ENCODE measurements at regions not wholly inside any gene's neighbourhood (a gene's known extent, or its start where the extent isn't known, plus 50 kb on each side); places are given as distances from the start of the nearest gene placed in this dataset.
"Not testable (repeated sequence)": the region's sequence is repeated elsewhere in the genome, so short reads cannot be mapped to it uniquely, and the experiment has no call there.

DNA sequence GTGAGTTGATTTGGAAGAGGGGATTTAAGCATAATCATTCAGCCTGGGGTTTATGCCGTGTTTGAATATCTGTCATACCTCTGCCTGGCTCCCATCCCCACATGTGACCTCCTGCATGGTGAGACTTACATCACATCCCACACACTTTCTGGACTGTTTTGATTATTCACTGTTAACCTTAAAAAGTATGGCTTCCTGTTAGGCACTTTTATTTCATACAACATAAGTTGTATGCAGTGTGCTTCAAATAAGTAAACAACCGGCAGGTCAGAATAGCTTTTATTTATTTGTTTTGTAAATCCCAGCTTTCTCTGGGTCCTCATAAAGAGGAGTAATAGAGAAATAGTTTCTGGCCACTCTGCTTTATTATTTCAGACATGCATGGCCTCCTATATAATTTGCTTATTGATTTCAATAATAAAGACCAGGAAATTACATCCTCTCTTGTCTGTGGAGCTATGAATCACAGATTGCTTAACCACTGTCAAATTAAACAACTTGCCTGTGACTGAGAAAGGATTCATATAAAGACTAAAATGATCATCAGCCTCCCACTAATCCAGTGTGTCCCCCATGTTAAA is 376.8 kb upstream of the ZFP42 start:
- DNase-seq (ENCODE audit: low read depth in 2 of 3, low spot score in 1 of 3): no peak

DNA sequence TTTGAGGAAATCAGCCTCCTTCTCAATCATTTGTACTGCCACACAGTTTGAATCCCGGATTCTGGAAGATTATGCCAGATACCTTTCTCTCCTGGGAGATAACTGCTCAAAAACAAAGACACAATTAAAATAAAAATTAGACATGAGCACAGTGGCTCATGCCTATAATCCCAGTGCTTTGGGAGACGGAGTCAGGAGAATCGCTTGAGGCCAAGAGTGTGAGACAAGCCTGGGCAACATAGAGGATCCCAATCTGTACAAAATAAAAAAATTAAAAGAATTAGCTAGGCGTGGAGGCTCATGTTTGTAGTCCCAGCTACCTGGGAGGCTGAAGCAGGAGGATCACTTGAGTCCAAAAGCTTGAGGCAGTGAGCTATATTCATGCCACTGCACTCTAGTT is 376.3 kb upstream of the ZFP42 start:
- DNase-seq (ENCODE audit: low read depth in 2 of 3, low spot score in 1 of 3): no peak

DNA sequence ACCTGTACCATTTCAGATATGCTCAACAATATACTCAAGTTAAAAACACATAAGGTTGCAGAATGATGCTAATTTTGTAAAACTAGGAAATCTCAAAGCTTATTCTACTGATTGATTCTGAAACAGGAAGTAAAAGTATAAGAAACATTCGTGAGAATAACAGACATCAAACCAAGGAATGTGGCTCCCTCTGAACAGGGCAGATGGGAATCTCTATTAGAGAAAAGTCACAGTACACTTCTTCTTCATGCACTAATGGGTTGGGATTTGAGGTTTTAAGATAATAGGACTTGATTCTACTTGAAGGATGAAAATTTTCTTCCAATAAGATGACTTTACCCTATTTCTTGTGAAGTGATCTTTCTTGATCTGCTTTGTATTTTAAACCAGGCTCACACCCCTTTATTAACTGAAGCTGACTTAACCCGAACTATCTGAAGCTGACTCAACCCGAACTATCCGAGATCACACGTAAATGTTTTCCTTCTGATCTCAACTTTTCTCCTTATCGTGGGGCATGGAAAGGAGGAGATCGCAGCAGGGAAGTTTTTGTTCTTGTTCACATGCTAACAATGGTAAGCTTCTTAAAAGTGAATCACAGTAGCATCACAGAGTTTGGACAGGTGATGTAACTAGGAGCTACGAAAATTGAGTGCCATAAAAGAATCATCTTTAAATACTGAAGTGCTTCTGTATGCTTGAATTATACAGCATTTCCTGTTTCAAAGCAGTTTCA is 363.1 kb upstream of the ZFP42 start:
- DNase-seq (ENCODE audit: low read depth in 2 of 3, low spot score in 1 of 3): no peak

DNA sequence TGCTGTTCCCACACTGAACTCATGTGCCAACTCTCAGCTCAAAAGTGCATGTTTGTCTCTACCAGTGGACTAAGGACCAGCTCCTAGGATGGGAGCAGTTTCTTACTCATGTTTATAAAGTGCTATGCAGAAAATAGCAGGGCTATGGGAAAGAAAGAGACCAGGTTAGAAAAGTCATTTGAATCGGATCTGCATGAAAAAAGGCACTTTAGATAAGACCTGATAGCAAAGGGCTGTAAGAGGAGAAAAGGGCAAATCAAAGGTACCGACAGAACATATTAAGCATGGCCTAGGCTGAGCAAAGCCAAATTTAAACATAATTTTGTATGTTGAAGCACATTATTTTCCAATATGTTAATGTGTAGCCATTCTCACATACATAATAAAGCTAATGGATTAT is 362.3 kb upstream of the ZFP42 start:
- DNase-seq (ENCODE audit: low read depth in 2 of 3, low spot score in 1 of 3): no peak

DNA sequence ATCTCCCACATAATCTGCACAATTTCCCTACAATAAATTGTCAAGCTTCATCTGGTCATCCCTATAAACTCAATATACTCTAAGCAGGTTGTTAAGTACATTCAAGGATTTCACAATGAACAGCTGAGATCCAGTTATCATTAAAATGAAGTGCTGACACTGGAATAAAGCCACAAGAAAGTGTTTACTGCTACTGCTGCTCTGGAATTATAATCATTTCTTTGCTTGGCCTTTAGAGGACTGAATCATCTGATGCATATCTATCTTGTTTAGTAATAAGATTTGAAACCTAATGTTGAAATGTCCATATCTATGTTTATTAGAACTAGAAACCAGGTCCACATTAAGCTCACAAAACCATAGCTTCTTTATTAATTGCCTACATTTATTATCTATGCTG is 338.6 kb upstream of the ZFP42 start:
- DNase-seq (ENCODE audit: low read depth in 2 of 3, low spot score in 1 of 3): no peak

DNA sequence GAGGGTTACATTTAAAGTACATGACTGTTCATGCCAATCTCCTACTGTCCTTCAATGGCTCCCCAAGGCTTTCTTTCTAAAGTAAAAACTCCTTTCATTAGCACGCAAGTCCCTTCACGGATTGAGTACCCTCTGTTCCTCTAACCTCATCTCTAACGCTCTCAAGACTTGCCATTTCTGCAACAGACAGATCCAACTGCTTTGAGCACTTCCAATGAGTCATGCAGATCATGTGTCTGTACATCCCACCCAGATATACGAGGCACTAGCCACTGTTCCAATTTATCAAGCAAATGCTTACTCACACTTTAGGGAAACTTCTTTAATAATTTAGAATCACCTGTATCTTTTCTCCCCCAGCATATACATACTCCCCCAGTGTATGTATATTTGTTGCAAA is 332.5 kb upstream of the ZFP42 start:
- no peak for DNase-seq (ENCODE audit: low read depth in 2 of 3, low spot score in 1 of 3)

DNA sequence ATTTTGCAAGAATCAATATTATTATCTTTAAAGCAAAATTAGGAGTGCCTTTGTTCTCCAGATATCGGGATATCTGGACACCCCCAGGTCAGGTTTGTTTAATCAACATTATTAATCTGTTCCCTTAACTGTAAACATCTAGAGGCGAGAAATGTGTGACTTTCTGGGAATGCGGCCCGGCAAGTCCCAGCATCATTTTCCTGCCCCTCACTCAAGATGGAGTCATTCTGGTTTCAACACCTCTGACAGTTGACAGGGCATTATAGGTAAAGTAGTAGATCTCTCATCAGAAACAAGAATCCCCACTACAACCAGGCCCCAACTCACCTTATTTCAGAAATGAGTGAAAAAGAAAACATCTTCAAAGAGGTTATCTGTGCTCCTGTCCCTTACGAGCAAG is 331.6 kb upstream of the ZFP42 start:
- DNase-seq (ENCODE audit: low read depth in 2 of 3, low spot score in 1 of 3): no peak

DNA sequence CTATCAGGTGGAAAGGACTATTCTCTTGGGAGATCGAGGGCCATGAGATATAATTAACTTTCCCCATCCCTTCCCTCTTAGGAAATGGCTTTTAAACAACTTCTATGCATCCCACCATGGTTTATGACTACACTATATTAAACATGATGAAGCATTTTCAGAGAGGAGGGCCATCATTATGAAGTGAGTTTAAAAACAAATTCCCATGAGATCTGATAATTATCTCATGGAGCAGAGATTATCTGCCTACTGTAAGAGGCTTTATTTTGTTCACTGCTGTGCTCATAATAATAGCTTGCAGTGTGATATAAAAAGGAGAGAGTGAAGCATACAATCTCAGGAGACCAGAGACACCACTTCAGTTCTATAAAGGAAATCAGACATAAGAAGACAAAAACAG is 330.5 kb upstream of the ZFP42 start:
- DNase-seq (ENCODE audit: low read depth in 2 of 3, low spot score in 1 of 3): no peak

DNA sequence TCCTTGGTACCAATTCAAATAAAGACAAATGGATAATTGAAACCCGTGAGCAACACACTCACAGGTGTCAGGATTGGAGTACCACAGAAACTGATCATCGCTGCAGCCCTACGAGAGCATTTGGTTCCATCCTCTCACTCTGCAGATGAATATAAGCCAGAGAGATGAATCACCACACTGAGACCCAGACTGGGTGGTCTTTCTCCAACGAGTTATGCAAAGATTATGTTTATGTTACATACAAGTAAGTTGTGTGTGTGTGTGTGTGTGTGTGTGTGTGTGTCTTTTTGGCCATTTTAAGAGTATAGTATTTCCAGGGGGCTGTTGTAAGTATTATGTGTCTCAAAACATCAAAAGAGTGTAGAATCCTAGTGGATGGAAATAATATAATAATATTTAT is 329.5 kb upstream of the ZFP42 start:
- DNase-seq (ENCODE audit: low read depth in 2 of 3, low spot score in 1 of 3): no peak

DNA sequence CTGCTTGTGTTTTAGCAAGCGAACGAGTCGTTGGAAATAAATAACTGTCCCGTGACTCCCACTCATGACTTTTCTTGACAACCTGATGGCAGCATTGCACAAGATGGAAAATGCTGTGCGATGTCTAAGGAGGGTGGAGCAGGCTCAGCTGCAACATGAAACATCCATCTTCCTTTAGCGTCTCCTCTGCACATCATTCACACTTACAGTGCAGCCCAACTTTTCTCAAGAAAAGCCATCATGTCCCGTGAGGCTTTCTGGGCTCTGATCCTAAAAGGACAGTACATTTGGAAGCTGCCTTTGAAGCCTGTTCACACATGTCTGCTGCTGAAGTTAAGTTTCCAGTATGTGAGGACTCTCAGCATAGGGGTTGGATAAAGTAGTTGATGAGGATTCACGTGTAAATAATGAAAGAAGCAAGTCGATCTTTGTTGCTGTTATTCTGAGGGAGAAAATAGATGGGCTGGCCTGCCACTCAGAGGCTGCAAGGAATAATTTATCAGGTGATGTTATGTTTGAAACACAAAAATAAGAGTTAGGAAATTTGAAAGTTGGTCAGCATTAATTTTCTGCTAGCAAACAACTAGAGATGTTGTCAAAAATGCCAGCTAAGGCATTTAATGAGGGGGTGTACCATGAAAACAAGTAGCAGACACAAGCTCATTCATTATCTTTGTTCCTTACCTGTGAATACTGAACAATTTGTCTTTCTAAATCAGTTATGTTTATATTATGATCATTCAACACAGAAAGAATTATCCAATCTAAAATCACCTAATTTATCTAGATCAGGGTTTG is 328.7 kb upstream of the ZFP42 start:
- no peak for DNase-seq (ENCODE audit: low read depth in 2 of 3, low spot score in 1 of 3)

DNA sequence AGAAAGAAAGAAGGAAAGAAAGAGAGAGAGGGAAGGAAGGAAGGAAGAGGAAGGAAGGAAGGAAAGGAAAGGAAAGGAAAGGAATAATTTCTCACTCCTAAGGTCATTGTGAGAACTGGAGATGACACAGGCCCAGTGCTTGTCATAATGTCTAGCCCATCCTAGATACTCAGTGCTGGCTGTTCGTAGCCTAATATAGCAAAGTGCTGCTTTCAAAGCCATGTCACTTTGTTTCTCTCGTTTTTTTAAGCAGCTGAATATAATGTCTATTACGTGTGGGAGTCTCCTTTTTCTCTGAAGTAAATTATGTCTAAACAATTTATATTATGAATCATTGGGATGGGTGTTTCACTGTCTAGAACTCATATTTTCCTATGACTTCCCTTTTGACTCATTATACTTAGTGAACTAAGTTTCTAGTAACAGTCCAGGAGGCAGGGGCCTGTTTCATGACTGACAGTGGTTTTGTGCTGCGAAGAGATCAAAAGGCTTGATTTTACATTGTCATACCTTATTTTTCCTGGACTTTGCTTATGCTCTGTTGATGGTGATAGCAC is 327.0 kb upstream of the ZFP42 start:
- no peak for DNase-seq (ENCODE audit: low read depth in 2 of 3, low spot score in 1 of 3)

DNA sequence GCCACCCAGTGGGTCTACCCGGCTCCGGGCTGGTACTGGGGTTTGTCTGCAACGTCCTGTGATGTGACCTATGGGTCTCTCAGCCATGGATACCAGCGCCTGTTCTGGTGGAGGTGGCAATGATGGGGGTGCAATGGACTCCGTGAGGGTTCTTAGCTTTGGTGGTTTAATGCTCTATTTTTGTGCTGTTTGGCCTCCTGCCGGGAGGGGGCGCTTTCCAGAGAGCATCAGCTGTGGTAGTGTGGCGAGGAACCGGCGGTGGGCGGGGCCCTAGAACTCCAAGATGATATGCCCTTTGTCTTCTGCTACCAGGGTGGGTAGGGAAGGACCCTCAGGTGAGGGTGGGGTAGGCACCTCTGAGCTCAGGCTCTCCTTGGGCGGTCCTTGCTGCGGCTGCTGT is 324.1 kb upstream of the ZFP42 start:
- not testable (repeated sequence) for DNase-seq (ENCODE audit: low read depth in 2 of 3, low spot score in 1 of 3)

DNA sequence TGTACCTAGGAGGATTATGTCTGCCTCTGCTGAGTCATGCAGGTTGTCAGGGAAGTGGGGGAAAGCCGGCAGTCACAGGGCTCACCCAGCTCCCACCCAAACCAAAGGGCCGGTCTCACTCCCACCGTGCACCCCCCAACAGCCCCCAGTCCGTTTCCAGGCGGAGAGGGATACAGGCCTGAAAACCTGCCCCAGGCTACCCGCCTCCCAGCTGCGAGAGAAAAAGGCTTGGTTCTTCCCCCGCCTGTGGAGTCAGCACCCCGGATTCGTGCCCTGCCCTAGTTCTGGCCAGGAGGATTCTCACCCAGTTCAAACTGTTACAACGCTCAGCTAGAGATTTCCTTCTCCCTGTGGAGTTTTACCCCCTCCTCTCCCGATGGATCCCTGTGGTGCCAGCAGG is 323.6 kb upstream of the ZFP42 start:
- DNase-seq (ENCODE audit: low read depth in 2 of 3, low spot score in 1 of 3): not testable (repeated sequence)

DNA sequence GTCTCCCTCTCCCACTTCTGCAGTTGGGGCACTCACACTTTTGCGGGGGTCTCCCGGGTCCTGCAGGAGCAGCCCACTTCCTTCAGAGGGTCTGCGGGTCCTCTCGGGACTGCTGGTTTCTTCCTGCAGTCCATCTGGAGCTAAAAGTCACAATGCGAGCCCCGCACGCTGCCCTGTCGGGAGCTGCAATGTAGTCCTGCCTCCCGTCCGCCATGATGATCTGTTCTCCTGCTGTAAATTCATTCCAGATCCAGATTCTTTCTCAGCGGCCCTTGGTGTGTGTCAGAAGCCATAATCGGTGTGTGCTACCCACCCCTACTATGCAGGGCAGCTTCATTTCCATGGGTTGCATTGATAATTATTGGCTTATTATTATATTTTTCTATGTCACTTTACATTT is 323.0 kb upstream of the ZFP42 start:
- not testable (repeated sequence) for DNase-seq (ENCODE audit: low read depth in 2 of 3, low spot score in 1 of 3)

DNA sequence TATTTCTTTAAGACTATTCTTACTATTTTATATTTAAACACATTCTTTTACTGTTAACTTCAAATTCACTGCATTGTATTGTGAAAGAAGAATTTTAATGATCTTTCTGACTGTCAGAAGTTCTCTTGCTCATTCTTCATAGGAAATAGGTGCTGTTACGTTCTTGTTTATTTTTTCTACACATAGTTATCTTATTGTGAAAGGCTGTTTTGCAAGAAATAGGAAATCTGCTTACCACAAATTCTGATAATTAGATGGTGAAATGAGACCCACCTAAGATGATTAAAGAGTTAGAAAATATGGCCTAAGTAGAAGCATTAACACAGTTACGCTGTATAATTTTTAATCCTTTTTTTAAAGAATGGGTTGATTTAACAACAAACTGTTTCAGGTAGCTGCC is 316.1 kb upstream of the ZFP42 start:
- no peak for DNase-seq (ENCODE audit: low read depth in 2 of 3, low spot score in 1 of 3)

DNA sequence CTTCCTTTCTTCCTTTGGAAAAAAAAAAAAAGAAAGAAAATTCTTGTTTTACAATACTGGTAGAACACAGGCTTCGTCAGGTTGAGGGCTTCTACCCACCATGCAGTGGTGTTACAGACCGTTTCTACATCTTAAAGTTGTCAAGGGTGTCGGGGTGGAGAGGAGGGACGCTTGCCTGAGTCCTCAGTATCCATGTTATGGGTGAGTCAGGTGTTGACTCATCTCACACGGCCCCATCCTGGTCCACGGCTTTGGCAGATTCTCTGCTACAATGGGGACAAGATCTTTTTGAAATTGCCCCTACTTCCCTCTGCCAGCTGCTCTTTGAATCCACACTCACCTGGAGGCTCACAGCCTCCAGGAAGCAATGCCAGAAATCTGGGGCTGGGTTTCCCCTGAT is 310.3 kb upstream of the ZFP42 start:
- DNase-seq (ENCODE audit: low read depth in 2 of 3, low spot score in 1 of 3): no peak

DNA sequence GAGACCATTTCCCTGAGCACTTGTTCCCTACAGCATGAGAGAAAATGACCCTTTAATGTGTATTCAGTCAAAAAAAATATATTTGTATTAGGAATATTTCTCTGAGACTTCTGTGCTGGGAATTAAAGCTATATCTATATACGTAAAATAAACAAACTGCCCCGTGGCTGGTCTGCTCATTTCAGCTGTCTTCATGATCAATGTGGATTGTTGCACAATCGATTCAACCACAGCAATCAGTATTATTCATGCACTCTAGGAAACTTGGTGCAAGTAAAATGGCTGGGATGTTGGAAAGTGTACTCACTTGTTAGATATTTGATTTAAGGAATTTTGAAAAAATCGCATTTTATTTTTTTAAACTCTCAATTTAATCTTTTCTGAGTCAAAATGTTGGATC is 307.9 kb upstream of the ZFP42 start:
- no peak for DNase-seq (ENCODE audit: low read depth in 2 of 3, low spot score in 1 of 3)

DNA sequence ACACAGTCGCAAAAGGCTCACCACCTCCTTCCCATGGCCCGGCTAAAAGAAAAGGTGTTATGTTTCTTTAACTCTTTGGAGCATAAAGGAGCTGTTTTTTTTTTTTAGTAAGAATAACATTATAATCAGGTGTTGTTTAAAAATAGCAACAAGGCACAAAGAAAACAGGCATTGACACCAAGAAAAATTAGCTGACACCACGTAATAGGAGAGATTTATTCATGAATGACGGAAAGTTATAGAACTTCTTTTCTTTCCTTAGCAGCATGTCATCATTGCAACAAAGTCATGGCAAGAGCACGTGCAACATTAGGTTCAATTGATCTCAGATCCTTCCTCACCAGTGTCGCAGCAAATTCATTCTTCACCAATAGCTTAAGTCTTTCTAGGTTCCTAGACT is 302.9 kb upstream of the ZFP42 start:
- DNase-seq (ENCODE audit: low read depth in 2 of 3, low spot score in 1 of 3): no peak

DNA sequence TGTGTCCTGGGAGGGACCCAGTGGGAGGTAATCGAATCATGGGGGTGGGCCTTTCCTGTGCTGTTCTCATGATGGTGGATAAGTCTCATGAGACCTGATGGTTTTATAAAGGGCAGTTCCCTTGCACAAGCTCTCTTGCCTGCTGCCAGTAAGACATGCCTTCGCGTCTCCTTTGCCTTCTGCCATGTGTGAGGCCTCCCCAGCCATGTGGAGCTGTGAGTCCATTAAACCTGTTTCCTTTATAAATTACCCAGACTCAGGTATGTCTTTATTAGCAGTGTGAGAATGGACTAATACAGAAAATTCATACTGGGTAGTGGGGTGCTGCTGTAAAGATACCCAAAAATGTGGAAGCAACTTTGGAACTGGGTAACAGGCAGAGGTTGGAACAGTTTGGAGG is 300.0 kb upstream of the ZFP42 start:
- not testable (repeated sequence) for DNase-seq (ENCODE audit: low read depth in 2 of 3, low spot score in 1 of 3)

DNA sequence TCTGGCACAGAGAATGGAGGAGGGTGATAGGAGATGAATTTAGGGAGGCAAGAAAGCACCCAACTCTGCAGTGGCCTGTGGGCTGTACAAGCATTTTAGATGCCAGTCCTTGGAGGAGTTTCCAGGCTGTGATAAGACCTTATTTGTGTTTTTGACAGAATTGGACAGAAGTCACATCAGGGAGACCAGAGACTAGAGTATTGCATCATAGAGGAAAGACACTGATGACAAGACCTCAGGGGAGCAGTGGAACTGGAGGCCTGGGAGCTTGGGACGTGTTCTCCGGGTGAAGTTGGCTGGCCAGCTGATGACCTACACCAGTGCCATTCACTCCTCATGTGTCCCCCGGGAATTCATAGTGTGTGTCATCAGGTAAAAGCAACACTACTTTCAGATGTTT is 284.0 kb upstream of the ZFP42 start:
- no peak for DNase-seq (ENCODE audit: low read depth in 2 of 3, low spot score in 1 of 3)

DNA sequence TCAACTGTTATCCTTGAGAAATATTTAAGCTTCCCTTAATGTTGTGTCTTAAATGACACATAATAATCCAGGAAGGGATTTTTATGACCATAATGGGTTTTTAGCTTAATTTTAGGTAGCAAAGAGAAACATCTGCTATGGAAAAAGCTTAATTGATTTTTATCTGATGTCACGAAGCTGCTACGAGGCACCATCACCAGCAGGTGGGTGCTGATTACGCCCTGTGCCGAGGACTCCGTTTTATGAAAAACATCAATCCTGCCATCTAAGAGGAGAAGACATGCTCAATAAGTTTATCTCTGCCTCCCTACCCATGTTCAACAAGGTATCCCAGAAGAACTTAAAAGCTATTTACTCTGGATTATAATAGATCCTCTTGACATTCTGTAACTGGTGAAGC is 280.6 kb upstream of the ZFP42 start:
- no peak for DNase-seq (ENCODE audit: low read depth in 2 of 3, low spot score in 1 of 3)

DNA sequence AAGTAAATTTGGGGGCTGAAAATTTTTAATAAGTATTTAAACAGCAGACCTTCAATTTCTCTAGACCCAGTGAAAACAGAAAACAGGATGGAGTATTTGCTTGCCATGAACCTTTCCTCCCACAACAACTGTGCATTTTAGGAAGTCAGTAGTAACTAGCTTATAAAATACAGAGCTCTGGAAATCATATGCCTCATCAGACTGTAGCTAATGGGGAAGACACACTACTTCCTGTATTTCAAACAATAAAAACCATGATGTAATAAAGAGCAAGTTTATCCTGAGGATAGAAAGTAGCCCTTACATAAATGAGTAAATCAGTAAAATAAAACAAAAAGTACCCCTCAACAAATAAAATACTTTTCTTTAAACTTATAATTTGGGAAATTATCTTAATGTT is 280.1 kb upstream of the ZFP42 start:
- DNase-seq (ENCODE audit: low read depth in 2 of 3, low spot score in 1 of 3): no peak
